PC-3 (cell line): ENCODE measurements at regions not wholly inside any gene's neighbourhood (a gene's known extent, or its start where the extent isn't known, plus 50 kb on each side); places are given as distances from the start of the nearest gene placed in this dataset.
"Not testable (repeated sequence)": the region's sequence is repeated elsewhere in the genome, so short reads cannot be mapped to it uniquely, and the experiment has no call there.

Experiments
- ATAC-seq: fragments of 200-7000 bp; cut with Tn5 transposase; 2 replicates; pipeline ENCODE4 v1.9.1; 2020; ENCODE audit warnings: mild to moderate bottlenecking, moderate library complexity
- BruUV-seq: library from RNA; stranded (reverse); fragments of 400-500 nt; replicated peaks from 2 replicates; lab custom pipeline; 2021; lab: Mats Ljungman, UMichigan
- CTCF ChIA-PET: fragments of 300-600 bp; sonication (Branson Sonifier 250); formaldehyde crosslinking; loops from one replicate; lab custom pipeline; 2022; ENCODE audit warnings: antibody characterized with exemption; lab: Charles Lee
- POLR2A ChIA-PET: fragments of 300-600 bp; sonication (Branson Sonifier 250); formaldehyde crosslinking; loops from one replicate; lab custom pipeline; 2022; ENCODE audit warnings: antibody characterized with exemption; ENCODE audit not compliant: unreplicated experiment; lab: Charles Lee
- DNase-seq: peaks from one replicate; pipeline ENCODE4 v3.0.0-alpha.2; 2015
- H2AFZ ChIP-seq: fragments of 300-600 bp; sonication (generic); 2 replicates; pipeline ENCODE4 v1.6.0; 2016; ENCODE audit warnings: antibody characterized with exemption, low read length
- H3F3A ChIP-seq: fragments of 300-600 bp; sonication (generic); one replicate; pipeline ENCODE4 v1.6.0; 2017; ENCODE audit warnings: antibody characterized with exemption, low read length, control low read depth, mild to moderate bottlenecking; ENCODE audit not compliant: unreplicated experiment
- H3K27ac ChIP-seq: fragments of 300-600 bp; sonication (generic); 2 replicates; pipeline ENCODE4 v1.5.1; 2016; ENCODE audit warnings: mild to moderate bottlenecking, low read length
- H3K27me3 ChIP-seq: fragments of 300-600 bp; sonication (generic); 2 replicates; pipeline ENCODE4 v1.6.1; 2016; ENCODE audit warnings: low read length, mixed read lengths
- H3K36me3 ChIP-seq: fragments of 300-600 bp; sonication (generic); 2 replicates; pipeline ENCODE4 v1.6.1; 2016; ENCODE audit warnings: low read depth, mixed run types, low read length, mixed read lengths
- H3K4me1 ChIP-seq: fragments of 300-600 bp; sonication (generic); 2 replicates; pipeline ENCODE4 v1.5.1; 2016; ENCODE audit warnings: low read length; ENCODE audit not compliant: insufficient read depth
- H3K4me2 ChIP-seq: fragments of 300-600 bp; sonication (generic); 2 replicates; pipeline ENCODE4 v1.6.0; 2016; ENCODE audit warnings: low read length
- H3K4me3 ChIP-seq: fragments of 300-600 bp; sonication (generic); 2 replicates; pipeline ENCODE4 v1.5.1; 2016; ENCODE audit warnings: mild to moderate bottlenecking, low read length, mixed read lengths
- H3K79me2 ChIP-seq: fragments of 300-600 bp; sonication (generic); 2 replicates; pipeline ENCODE4 v1.6.1; 2017; ENCODE audit warnings: low read length, mixed read lengths
- H3K9ac ChIP-seq: fragments of 300-600 bp; sonication (generic); 2 replicates; pipeline ENCODE4 v1.6.0; 2016; ENCODE audit warnings: mild to moderate bottlenecking, low read length
- H3K9me2 ChIP-seq: fragments of 300-600 bp; sonication (generic); replicated peaks from 2 replicates; pipeline ENCODE4 v1.6.1; 2016; ENCODE audit warnings: mixed run types, low read length, mixed read lengths
- H3K9me3 ChIP-seq: fragments of 300-600 bp; sonication (generic); 2 replicates; pipeline ENCODE4 v1.6.1; 2016; ENCODE audit warnings: low read length, mixed read lengths
- H4K20me1 ChIP-seq: fragments of 300-600 bp; sonication (generic); 2 replicates; pipeline ENCODE4 v1.6.1; 2016; ENCODE audit warnings: low read length, mixed read lengths
- EZH2 ChIP-seq: fragments of 300-600 bp; sonication (generic); IDR thresholded peaks from one replicate; pipeline ENCODE4 v1.6.1; 2017; ENCODE audit warnings: antibody characterized with exemption, mild to moderate bottlenecking, low read length; ENCODE audit not compliant: unreplicated experiment
- EZH2phosphoT487 ChIP-seq: fragments of 300-600 bp; sonication (generic); IDR thresholded peaks from 2 replicates; pipeline ENCODE4 v1.6.1; 2018; ENCODE audit warnings: mild to moderate bottlenecking, antibody characterized with exemption, low read length, borderline replicate concordance
- intact Hi-C: fragments of 100-400 bp; cut with micrococcal nuclease; formaldehyde crosslinking; loops from 2 replicates; pipeline ENCODE4 v1.9.0; 2023
- TF ChIP-seq, protein P1 (sequence below): fragments of 300-600 bp; sonication (generic); conservative IDR thresholded peaks from 2 replicates; pipeline ENCODE4 v1.5.1; 2017; ENCODE audit warnings: antibody characterized with exemption, low read depth, mild to moderate bottlenecking, low read length

GRCh38 chr20:26324177-26324576 lies 627.5 kb upstream of the ZNF337 start:
- POLR2A ChIA-PET, result no interaction called here

GRCh38 chr20:26315054-26315453 lies 618.4 kb upstream of the ZNF337 start:
- H3K79me2 ChIP-seq, result no peaks in the 10 kb centered on the region
- no TSS peak for BruUV-seq
- TF ChIP-seq EZH2, result no peak
- TF ChIP-seq, protein P1, sequence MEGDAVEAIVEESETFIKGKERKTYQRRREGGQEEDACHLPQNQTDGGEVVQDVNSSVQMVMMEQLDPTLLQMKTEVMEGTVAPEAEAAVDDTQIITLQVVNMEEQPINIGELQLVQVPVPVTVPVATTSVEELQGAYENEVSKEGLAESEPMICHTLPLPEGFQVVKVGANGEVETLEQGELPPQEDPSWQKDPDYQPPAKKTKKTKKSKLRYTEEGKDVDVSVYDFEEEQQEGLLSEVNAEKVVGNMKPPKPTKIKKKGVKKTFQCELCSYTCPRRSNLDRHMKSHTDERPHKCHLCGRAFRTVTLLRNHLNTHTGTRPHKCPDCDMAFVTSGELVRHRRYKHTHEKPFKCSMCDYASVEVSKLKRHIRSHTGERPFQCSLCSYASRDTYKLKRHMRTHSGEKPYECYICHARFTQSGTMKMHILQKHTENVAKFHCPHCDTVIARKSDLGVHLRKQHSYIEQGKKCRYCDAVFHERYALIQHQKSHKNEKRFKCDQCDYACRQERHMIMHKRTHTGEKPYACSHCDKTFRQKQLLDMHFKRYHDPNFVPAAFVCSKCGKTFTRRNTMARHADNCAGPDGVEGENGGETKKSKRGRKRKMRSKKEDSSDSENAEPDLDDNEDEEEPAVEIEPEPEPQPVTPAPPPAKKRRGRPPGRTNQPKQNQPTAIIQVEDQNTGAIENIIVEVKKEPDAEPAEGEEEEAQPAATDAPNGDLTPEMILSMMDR, result no peak
- TF ChIP-seq EZH2phosphoT487, result no peak
- no peaks in the 10 kb centered on the region for H3K36me3 ChIP-seq
- no peaks in the 10 kb centered on the region for H3K4me1 ChIP-seq
- intact Hi-C loops, result no loop called here
- no peaks in the 10 kb centered on the region for H3F3A ChIP-seq
- no peak overlapping the region for H2AFZ ChIP-seq
- CTCF ChIA-PET, result no interaction called here
- DNase-seq (no peak), ATAC-seq (no peak)
- no peaks in the 10 kb centered on the region for H3K9me2 ChIP-seq
- H3K9me3 ChIP-seq, result no peaks in the 10 kb centered on the region
- H3K27me3 ChIP-seq, result no peaks in the 10 kb centered on the region
- H4K20me1 ChIP-seq, result no peaks in the 10 kb centered on the region
- POLR2A ChIA-PET, result no interaction called here
- no peak overlapping the region for H3K27ac ChIP-seq
- H3K4me3 ChIP-seq, result no peak overlapping the region
- no peak overlapping the region for H3K4me2 ChIP-seq
- H3K9ac ChIP-seq, result no peak overlapping the region

More at GRCh38 chr20:26324177-26324576, 627.5 kb upstream of the ZNF337 start:
- no peaks in the 10 kb centered on the region for H4K20me1 ChIP-seq
- H3K4me2 ChIP-seq, result no peak overlapping the region
- H3K27ac ChIP-seq, result no peak overlapping the region
- H3K36me3 ChIP-seq, result no peaks in the 10 kb centered on the region
- no TSS peak for BruUV-seq
- H3K4me3 ChIP-seq, result no peak overlapping the region
- no peaks in the 10 kb centered on the region for H3K79me2 ChIP-seq
- H2AFZ ChIP-seq, result no peak overlapping the region
- no peak for DNase-seq
- no peak for TF ChIP-seq EZH2
- TF ChIP-seq, protein P1, result no peak
- no peak for TF ChIP-seq EZH2phosphoT487
- intact Hi-C loops, result no loop called here
- no peak for ATAC-seq
- no peaks in the 10 kb centered on the region for H3K4me1 ChIP-seq
- no peak overlapping the region for H3K9ac ChIP-seq
- H3K27me3 ChIP-seq, result no peaks in the 10 kb centered on the region
- CTCF ChIA-PET, result no interaction called here
- no peaks in the 10 kb centered on the region for H3K9me2 ChIP-seq
- H3K9me3 ChIP-seq, result no peaks in the 10 kb centered on the region
- H3F3A ChIP-seq, result no peaks in the 10 kb centered on the region

DNA sequence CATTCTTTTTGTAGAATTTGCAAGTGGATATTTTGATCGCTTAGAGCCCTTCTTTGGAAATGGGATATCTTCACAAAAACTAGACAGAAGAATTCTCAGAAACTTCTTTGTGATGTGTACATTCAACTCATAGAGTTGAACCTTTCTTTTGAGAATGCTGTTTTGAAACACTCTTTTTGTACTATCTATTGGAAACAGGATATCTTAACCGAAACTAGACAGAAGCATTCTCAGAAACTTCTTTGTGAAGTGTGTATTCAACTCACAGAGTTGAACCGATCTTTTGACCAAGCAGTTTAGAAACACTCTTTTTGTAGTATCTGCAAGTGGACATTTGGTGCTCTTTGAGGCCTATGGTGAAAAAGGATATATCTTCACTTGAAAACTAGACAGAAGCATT lies 613.1 kb upstream of the ZNF337 start:
- intact Hi-C loops, POLR2A ChIA-PET, BruUV-seq, H2AFZ ChIP-seq, H3K4me3 ChIP-seq, H3K79me2 ChIP-seq, CTCF ChIA-PET, H4K20me1 ChIP-seq, ATAC-seq, H3K4me2 ChIP-seq, H3K27ac ChIP-seq, H3K4me1 ChIP-seq, H3K9me3 ChIP-seq, DNase-seq, H3K9ac ChIP-seq, H3K36me3 ChIP-seq, H3K9me2 ChIP-seq, H3K27me3 ChIP-seq, H3F3A ChIP-seq: not testable (repeated sequence)
